ENCODE measurements at regions not wholly inside any gene's neighbourhood (a gene's known extent, or its start where the extent isn't known, plus 50 kb on each side); places are given as distances from the start of the nearest gene placed in this dataset.

GRCh38 chr12:98410356-98410755, 105.0 kb upstream of the TMPO start:
- no peak for DNase-seq (ENCODE audit: low read depth in 4 of 4, low spot score in 3 of 4)

GRCh38 chr12:98416845-98417244, 98.5 kb upstream of the TMPO start:
- DNase-seq (ENCODE audit: low read depth in 4 of 4, low spot score in 3 of 4): no peak

GRCh38 chr12:98417266-98417665, 98.1 kb upstream of the TMPO start:
- DNase-seq (ENCODE audit: low read depth in 4 of 4, low spot score in 3 of 4): no peak

GRCh38 chr12:98418357-98419075, 96.9 kb upstream of the TMPO start:
- DNase-seq (ENCODE audit: low read depth in 4 of 4, low spot score in 3 of 4): peak in 1 of 4 donors; percentile 39

GRCh38 chr12:98419081-98419794, 96.2 kb upstream of the TMPO start:
- no peak for DNase-seq (ENCODE audit: low read depth in 4 of 4, low spot score in 3 of 4)

- no peak for DNase-seq (ENCODE audit: low read depth in 4 of 4, low spot score in 3 of 4)
Observed at GRCh38 chr12:98419795-98420404, 95.5 kb upstream of the TMPO start.

GRCh38 chr12:98420461-98420860, 94.9 kb upstream of the TMPO start:
- no peak for DNase-seq (ENCODE audit: low read depth in 4 of 4, low spot score in 3 of 4)

GRCh38 chr12:98421316-98421715, 94.1 kb upstream of the TMPO start:
- DNase-seq (ENCODE audit: low read depth in 4 of 4, low spot score in 3 of 4): no peak

- DNase-seq (ENCODE audit: low read depth in 4 of 4, low spot score in 3 of 4): no peak
Observed at GRCh38 chr12:98422359-98422758, 93.0 kb upstream of the TMPO start.

GRCh38 chr12:98422812-98423211, 92.6 kb upstream of the TMPO start:
- DNase-seq (ENCODE audit: low read depth in 4 of 4, low spot score in 3 of 4): no peak

- DNase-seq (ENCODE audit: low read depth in 4 of 4, low spot score in 3 of 4): no peak
Observed at GRCh38 chr12:98423963-98424362, 91.4 kb upstream of the TMPO start.

GRCh38 chr12:98424726-98425401, 90.5 kb upstream of the TMPO start:
- peak; percentile 60 to 80 (median 68) for DNase-seq (ENCODE audit: low read depth in 4 of 4, low spot score in 3 of 4)

GRCh38 chr12:98425859-98426258, 89.5 kb upstream of the TMPO start:
- no peak for DNase-seq (ENCODE audit: low read depth in 4 of 4, low spot score in 3 of 4)

GRCh38 chr12:98431089-98431488, 84.3 kb upstream of the TMPO start:
- DNase-seq (ENCODE audit: low read depth in 4 of 4, low spot score in 3 of 4): no peak

GRCh38 chr12:98437166-98437565, 78.2 kb upstream of the TMPO start:
- DNase-seq (ENCODE audit: low read depth in 4 of 4, low spot score in 3 of 4): no peak

- no peak for DNase-seq (ENCODE audit: low read depth in 4 of 4, low spot score in 3 of 4)
Observed at GRCh38 chr12:98437806-98438595, 77.4 kb upstream of the TMPO start.

GRCh38 chr12:98438656-98439230, 76.6 kb upstream of the TMPO start:
- no peak for DNase-seq (ENCODE audit: low read depth in 4 of 4, low spot score in 3 of 4)

GRCh38 chr12:98439471-98439951, 75.9 kb upstream of the TMPO start:
- DNase-seq (ENCODE audit: low read depth in 4 of 4, low spot score in 3 of 4): no peak

- DNase-seq (ENCODE audit: low read depth in 4 of 4, low spot score in 3 of 4): no peak
Observed at GRCh38 chr12:98439981-98440581, 75.3 kb upstream of the TMPO start.

- no peak for DNase-seq (ENCODE audit: low read depth in 4 of 4, low spot score in 3 of 4)
Observed at GRCh38 chr12:98446060-98446459, 69.3 kb upstream of the TMPO start.
